GM23248 (cell line): ENCODE measurements at regions not wholly inside any gene's neighbourhood (a gene's known extent, or its start where the extent isn't known, plus 50 kb on each side); places are given as distances from the start of the nearest gene placed in this dataset.

ENCODE experiments used
- EZH2 ChIP-seq: fragments of 200-600 bp; sonication (generic); IDR thresholded peaks from 2 replicates; pipeline ENCODE4 v1.6.1; 2018; ENCODE audit warnings: antibody characterized with exemption, mild to moderate bottlenecking; ENCODE audit not compliant: insufficient read depth, poor library complexity, severe bottlenecking
- EZH2phosphoT487 ChIP-seq: fragments of 200-600 bp; sonication (generic); IDR thresholded peaks from 2 replicates; pipeline ENCODE4 v1.6.1; 2018; ENCODE audit warnings: antibody characterized with exemption, moderate library complexity, mild to moderate bottlenecking, low read depth; ENCODE audit not compliant: insufficient read depth

DNA sequence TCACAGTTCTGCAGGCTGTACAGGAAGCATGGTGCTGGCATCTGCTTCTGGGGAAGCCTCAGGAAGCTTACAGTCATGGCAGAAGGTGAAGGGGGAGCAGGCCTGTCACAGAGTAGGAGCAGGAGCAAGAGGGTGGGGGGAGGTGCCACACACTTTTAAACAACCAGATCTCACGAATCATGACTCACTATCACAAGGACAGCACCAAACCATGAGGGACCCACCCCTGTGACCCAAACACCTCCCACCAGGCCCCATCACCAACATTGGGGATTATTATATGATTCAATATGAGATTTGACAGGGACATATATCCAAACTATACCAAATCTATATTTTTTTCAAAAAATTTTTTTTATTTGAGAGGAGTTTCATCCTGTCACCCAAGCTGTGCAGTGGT, 51.0 kb upstream of the GLS start:
- no peak for TF ChIP-seq EZH2
- TF ChIP-seq EZH2phosphoT487, result no peak
